Vagina (tissue), 2 donors: ENCODE measurements at regions not wholly inside any gene's neighbourhood (a gene's known extent, or its start where the extent isn't known, plus 50 kb on each side); places are given as distances from the start of the nearest gene placed in this dataset.

Source experiments
- POLR2A ChIP-seq, 2 donors: fragments of 450-650 bp; IDR thresholded peaks; one replicate each; pipeline ENCODE4 v1.6.1; 2017; ENCODE audit warnings: antibody characterized with exemption in 2 of 2, mild to moderate bottlenecking in 2 of 2, moderate library complexity in 2 of 2
- POLR2AphosphoS5 ChIP-seq, 2 donors: sonication (generic); formaldehyde crosslinking; IDR thresholded peaks; one replicate each; pipeline ENCODE4 v1.9.0; 2017; ENCODE audit warnings: antibody characterized with exemption in 2 of 2, mild to moderate bottlenecking in 2 of 2, low read depth in 1 of 2; ENCODE audit not compliant: insufficient read depth in 1 of 2
- TF ChIP-seq, protein P1 (sequence below), 3 experiments: fragments of 450-650 bp in 2 of 3; fragments of 200-600 bp in 1 of 3; sonication (generic) in 1 of 3; IDR thresholded peaks; one replicate each; pipeline ENCODE4 v1.5.1; 2017 to 2019; ENCODE audit warnings: antibody characterized with exemption in 3 of 3, mild to moderate bottlenecking in 2 of 3, moderate library complexity in 2 of 3

DNA sequence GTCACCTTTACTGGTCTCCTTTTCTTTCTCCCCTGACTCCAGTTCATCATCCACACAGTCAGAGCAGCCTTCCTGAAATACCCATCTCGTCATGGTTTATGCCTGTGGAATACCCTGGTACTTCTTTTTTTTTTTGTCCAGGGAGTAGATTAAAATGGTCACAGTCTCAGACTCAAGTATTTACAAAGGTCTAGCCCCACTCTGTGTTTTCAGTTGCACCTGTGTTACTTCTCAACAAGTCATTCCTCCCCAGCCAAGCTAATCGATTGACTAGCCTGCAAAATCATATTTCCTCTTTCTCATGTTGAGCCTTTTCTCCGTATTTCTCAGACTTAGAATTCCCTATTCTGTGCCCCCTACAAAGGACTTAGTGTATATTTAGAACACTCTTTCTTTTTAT is 155.2 kb upstream of the KCNN2 start:
- TF ChIP-seq, protein P1, sequence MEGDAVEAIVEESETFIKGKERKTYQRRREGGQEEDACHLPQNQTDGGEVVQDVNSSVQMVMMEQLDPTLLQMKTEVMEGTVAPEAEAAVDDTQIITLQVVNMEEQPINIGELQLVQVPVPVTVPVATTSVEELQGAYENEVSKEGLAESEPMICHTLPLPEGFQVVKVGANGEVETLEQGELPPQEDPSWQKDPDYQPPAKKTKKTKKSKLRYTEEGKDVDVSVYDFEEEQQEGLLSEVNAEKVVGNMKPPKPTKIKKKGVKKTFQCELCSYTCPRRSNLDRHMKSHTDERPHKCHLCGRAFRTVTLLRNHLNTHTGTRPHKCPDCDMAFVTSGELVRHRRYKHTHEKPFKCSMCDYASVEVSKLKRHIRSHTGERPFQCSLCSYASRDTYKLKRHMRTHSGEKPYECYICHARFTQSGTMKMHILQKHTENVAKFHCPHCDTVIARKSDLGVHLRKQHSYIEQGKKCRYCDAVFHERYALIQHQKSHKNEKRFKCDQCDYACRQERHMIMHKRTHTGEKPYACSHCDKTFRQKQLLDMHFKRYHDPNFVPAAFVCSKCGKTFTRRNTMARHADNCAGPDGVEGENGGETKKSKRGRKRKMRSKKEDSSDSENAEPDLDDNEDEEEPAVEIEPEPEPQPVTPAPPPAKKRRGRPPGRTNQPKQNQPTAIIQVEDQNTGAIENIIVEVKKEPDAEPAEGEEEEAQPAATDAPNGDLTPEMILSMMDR (IDR thresholded peaks at IDR 0.05) = no peak
- TF ChIP-seq POLR2A (IDR thresholded peaks at IDR 0.05) (no peak), POLR2AphosphoS5 (IDR thresholded peaks at IDR 0.05; ENCODE audit: insufficient read depth in 1 of 2, low read depth in 1 of 2) (no peak)
